CD8-positive, alpha-beta memory T cell (primary cell): ENCODE measurements at regions not wholly inside any gene's neighbourhood (a gene's known extent, or its start where the extent isn't known, plus 50 kb on each side); places are given as distances from the start of the nearest gene placed in this dataset.

Source experiments
- CTCF ChIA-PET: fragments of 350-600 bp; sonication (Branson Sonifier 250); formaldehyde crosslinking; loops from one replicate; lab custom pipeline; 2021; ENCODE audit warnings: antibody characterized with exemption; lab: Charles Lee
- POLR2A ChIA-PET: fragments of 350-600 bp; sonication (Branson Sonifier 250); formaldehyde crosslinking; loops from one replicate; lab custom pipeline; 2021; ENCODE audit warnings: antibody characterized with exemption; lab: Charles Lee
- DNase-seq, 5 donors: peaks; one replicate each; pipeline versions ENCODE4 v3.0.0 to v3.0.0-alpha.2; 2020 to 2022; ENCODE audit warnings: mixed read lengths in 1 of 5
- H3K27ac ChIP-seq: one replicate; pipeline ENCODE4 v1.7.0; 2013; ENCODE audit warnings: low read depth, mild to moderate bottlenecking, low read length, moderate library complexity
- H3K27me3 ChIP-seq: 2 replicates; pipeline ENCODE4 v1.7.0; 2013; ENCODE audit warnings: low read length, mild to moderate bottlenecking; ENCODE audit not compliant: insufficient read depth, poor library complexity, severe bottlenecking
- H3K36me3 ChIP-seq: 2 replicates; pipeline ENCODE4 v1.7.0; 2013; ENCODE audit warnings: mild to moderate bottlenecking, low read length, moderate library complexity; ENCODE audit not compliant: insufficient read depth
- H3K4me1 ChIP-seq: 2 replicates; pipeline ENCODE4 v1.7.0; 2013; ENCODE audit warnings: mild to moderate bottlenecking, low read length, moderate library complexity; ENCODE audit not compliant: insufficient read depth
- H3K4me3 ChIP-seq: 2 replicates; pipeline ENCODE4 v1.7.0; 2013; ENCODE audit warnings: mild to moderate bottlenecking, low read length
- H3K9me3 ChIP-seq: 2 replicates; pipeline ENCODE4 v1.7.0; 2013; ENCODE audit warnings: mild to moderate bottlenecking, low read length
- H3K27ac Mint-ChIP-seq, 8 donors: one replicate each; pipeline ENCODE4 v1.8.0; 2020 to 2021; ENCODE audit warnings: mixed read lengths in 8 of 8, mild to moderate bottlenecking in 6 of 8, inconsistent platforms in 3 of 8, moderate library complexity in 3 of 8
- H3K27me3 Mint-ChIP-seq, 2 donors: one replicate each; pipeline ENCODE4 v1.8.0; 2020 to 2021; ENCODE audit warnings: mixed read lengths in 2 of 2, mild to moderate bottlenecking in 1 of 2, moderate library complexity in 1 of 2
- H3K36me3 Mint-ChIP-seq, 3 donors: one replicate each; pipeline ENCODE4 v1.8.0; 2020 to 2021; ENCODE audit warnings: mixed read lengths in 3 of 3, inconsistent platforms in 1 of 3, mild to moderate bottlenecking in 1 of 3
- H3K4me1 Mint-ChIP-seq, 3 donors: one replicate each; pipeline ENCODE4 v1.8.0; 2020 to 2021; ENCODE audit warnings: mixed read lengths in 3 of 3, inconsistent platforms in 1 of 3, mild to moderate bottlenecking in 1 of 3
- H3K4me3 Mint-ChIP-seq, 7 donors: one replicate each; pipeline ENCODE4 v1.8.0; 2020 to 2021; ENCODE audit warnings: mixed read lengths in 7 of 7, mild to moderate bottlenecking in 6 of 7, moderate library complexity in 4 of 7, inconsistent platforms in 2 of 7
- H3K9me3 Mint-ChIP-seq, 5 donors: one replicate each; pipeline ENCODE4 v1.8.0; 2020 to 2022; ENCODE audit warnings: mixed read lengths in 5 of 5, mild to moderate bottlenecking in 3 of 5, moderate library complexity in 2 of 5, inconsistent platforms in 1 of 5

DNA sequence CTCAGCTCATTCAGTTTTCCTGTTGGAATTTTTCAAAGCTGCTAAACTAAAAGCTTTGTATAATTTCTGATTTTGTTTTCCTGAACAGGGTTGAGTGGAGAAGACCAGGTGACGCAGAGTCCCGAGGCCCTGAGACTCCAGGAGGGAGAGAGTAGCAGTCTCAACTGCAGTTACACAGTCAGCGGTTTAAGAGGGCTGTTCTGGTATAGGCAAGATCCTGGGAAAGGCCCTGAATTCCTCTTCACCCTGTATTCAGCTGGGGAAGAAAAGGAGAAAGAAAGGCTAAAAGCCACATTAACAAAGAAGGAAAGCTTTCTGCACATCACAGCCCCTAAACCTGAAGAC is 367.1 kb upstream of the OR4E1 start:
- Histone ChIP-seq H3K27me3 (no peaks in the 10 kb centered on the region), H3K4me1 (no peaks in the 10 kb centered on the region), H3K27ac (no peak overlapping the region), H3K36me3 (no peaks in the 10 kb centered on the region), H3K9me3 (no peaks in the 10 kb centered on the region), H3K4me3 (peak overlapping the region; percentile 22)
- Mint-ChIP-seq H3K9me3 (no peaks in the 10 kb centered on the region), H3K36me3 (no peaks in the 10 kb centered on the region), H3K27me3 (peaks cover 0 to 4% of the 10 kb centered on the region in 2 donors), H3K4me1 (peaks cover 0 to 4% (median 4%) of the 10 kb centered on the region in 3 donors), H3K4me3 (peak overlapping the region; percentile 52 to 84 (median 68)), H3K27ac (peak overlapping the region in 5 of 8 donors; percentile 61 to 76 (median 67))
- ChIA-PET POLR2A (interaction anchor here (0.9 kb wide), 1 partner anchor 507 kb away, joined by 3 read pairs; no protein-coding TSS in a partner anchor), CTCF (interaction anchor here (1.3 to 1.9 kb wide), 4 partner anchors 8 to 515 kb away, joined by 3 to 6 read pairs (median 5); no protein-coding TSS in a partner anchor)
- no peak for DNase-seq

DNA sequence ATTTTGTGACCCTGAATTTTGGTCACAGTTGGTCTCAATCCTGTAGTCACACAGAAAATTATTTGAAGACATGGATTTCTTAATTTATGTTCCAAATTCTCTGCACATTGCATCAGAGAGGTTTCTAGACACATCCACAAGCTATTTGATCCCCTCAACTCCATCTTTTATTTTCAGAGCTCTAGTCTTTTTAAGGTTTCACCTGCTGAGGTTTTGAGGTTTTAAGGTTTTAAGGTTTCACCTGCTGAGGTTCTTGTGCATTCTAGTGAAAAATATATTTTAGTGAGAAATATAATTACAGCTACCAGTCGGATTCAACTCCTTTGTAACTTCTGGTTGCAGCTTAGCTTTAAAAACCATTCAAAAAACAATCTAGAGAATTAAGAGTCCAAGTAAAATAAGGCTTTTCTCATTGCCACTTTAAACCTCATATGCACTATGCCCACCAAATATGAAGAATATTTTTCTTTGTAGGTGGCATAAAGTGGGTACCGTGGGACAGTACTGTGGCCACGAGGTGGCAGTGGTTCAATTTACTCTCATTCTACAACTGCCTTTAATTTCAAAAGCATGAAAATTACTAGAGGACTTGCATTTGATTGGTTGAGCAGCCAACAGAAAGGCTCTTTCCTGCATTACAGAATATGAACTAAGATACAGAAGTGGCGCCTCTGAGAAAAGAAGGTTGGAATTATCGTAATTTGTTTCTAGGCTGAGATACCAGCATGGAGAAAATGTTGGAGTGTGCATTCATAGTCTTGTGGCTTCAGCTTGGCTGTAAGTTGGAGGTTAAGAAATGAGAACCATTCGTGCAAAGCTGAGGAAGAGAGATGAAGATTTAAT is 366.5 kb upstream of the OR4E1 start:
- H3K9me3 ChIP-seq: no peaks in the 10 kb centered on the region
- no peak overlapping the region for H3K27ac ChIP-seq
- ChIA-PET CTCF (interaction anchor here (0.9 to 1.9 kb wide), 5 partner anchors 9 to 516 kb away, joined by 3 to 6 read pairs (median 5); no protein-coding TSS in a partner anchor), POLR2A (interaction anchor here (0.9 kb wide), 1 partner anchor 508 kb away, joined by 3 read pairs; no protein-coding TSS in a partner anchor)
- DNase-seq: peak in 3 of 5 donors; percentile 28 to 58 (median 55)
- H3K4me3 ChIP-seq: peak overlapping the region; percentile 22
- H3K4me1 ChIP-seq: no peaks in the 10 kb centered on the region
- H3K27ac Mint-ChIP-seq: peak overlapping the region in 7 of 8 donors; percentile 10 to 76 (median 61)
- H3K4me1 Mint-ChIP-seq: peaks cover 0 to 4% (median 4%) of the 10 kb centered on the region in 3 donors
- H3K27me3 ChIP-seq: no peaks in the 10 kb centered on the region
- H3K36me3 ChIP-seq: no peaks in the 10 kb centered on the region
- H3K27me3 Mint-ChIP-seq: peaks cover 0 to 4% of the 10 kb centered on the region in 2 donors
- H3K9me3 Mint-ChIP-seq: no peaks in the 10 kb centered on the region
- H3K36me3 Mint-ChIP-seq: no peaks in the 10 kb centered on the region
- H3K4me3 Mint-ChIP-seq: peak overlapping the region; percentile 52 to 84 (median 68)

DNA sequence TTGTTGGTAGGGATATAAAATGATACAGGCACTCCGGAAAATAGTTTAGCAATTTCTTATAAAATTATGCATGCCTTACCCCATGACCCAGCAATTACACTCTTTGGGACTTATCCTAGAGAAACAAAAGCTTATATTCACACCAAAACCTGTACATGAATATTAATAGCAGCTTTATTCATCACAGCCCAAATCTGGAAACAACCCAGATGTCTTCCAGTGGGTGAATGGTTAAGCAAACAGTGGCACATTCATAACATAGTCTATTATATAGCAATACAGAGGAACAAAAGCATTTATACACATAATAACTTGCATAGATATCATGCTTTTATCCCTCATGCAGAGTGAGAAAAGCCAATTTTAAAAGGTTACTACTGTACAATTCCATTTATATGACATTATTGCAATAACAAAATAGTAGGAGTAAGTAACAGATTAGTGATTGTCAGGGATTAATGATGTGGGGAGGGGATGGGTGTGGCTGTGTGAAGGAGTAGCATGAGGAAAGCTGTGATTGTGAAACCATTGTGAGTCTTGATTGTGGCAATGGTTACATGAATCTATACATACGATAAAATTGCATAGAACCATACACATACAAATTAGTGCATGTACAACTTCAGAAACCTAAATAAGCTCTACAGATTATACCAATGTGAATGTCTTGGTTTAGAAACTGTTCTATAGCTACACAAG is 363.1 kb upstream of the OR4E1 start:
- DNase-seq: no peak
- no peaks in the 10 kb centered on the region for H3K9me3 ChIP-seq
- Mint-ChIP-seq H3K4me3 (no peak overlapping the region), H3K36me3 (no peaks in the 10 kb centered on the region), H3K9me3 (no peaks in the 10 kb centered on the region), H3K4me1 (peaks cover 0 to 4% (median 4%) of the 10 kb centered on the region in 3 donors), H3K27me3 (peaks cover 4% of the 10 kb centered on the region in 2 donors), H3K27ac (no peak overlapping the region)
- H3K36me3 ChIP-seq: no peaks in the 10 kb centered on the region
- H3K4me3 ChIP-seq: no peak overlapping the region
- H3K4me1 ChIP-seq: no peaks in the 10 kb centered on the region
- H3K27ac ChIP-seq: no peak overlapping the region
- CTCF ChIA-PET: no interaction called here
- H3K27me3 ChIP-seq: no peaks in the 10 kb centered on the region
- POLR2A ChIA-PET: interaction anchor here (0.6 kb wide), 1 partner anchor 11 kb away, joined by 3 read pairs; no protein-coding TSS in a partner anchor

DNA sequence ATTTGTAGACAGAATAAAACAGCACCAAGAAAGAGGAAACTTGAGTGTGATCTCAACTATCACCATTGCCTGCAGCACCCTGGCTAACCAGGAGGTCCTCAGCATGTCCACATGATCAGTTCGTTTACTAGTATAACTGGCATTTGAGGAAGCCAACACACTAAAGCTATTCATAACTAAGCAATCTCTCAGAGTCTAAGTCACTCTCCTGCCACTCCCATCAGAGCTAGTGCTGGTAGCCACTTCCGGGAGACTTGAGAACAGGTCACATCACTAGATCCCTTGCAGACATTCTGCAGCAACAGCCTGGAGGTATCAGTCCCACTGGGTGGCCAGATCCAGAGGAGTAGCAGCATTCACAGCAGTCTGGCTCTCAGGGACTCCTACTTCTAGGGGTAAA is 352.9 kb upstream of the OR4E1 start:
- H3K9me3 ChIP-seq: no peaks in the 10 kb centered on the region
- no peak overlapping the region for H3K4me3 ChIP-seq
- no peaks in the 10 kb centered on the region for H3K27me3 ChIP-seq
- H3K4me1 ChIP-seq: no peaks in the 10 kb centered on the region
- no peak overlapping the region for H3K4me3 Mint-ChIP-seq
- no peak overlapping the region for H3K27ac Mint-ChIP-seq
- H3K27ac ChIP-seq: no peak overlapping the region
- H3K9me3 Mint-ChIP-seq: no peaks in the 10 kb centered on the region
- H3K4me1 Mint-ChIP-seq: peaks cover 0 to 6% (median 4%) of the 10 kb centered on the region in 3 donors
- peaks cover 1 to 3% of the 10 kb centered on the region in 2 donors for H3K27me3 Mint-ChIP-seq
- H3K36me3 ChIP-seq: no peaks in the 10 kb centered on the region
- DNase-seq: no peak
- H3K36me3 Mint-ChIP-seq: no peaks in the 10 kb centered on the region
- CTCF ChIA-PET: no interaction called here
- POLR2A ChIA-PET: no interaction called here

DNA sequence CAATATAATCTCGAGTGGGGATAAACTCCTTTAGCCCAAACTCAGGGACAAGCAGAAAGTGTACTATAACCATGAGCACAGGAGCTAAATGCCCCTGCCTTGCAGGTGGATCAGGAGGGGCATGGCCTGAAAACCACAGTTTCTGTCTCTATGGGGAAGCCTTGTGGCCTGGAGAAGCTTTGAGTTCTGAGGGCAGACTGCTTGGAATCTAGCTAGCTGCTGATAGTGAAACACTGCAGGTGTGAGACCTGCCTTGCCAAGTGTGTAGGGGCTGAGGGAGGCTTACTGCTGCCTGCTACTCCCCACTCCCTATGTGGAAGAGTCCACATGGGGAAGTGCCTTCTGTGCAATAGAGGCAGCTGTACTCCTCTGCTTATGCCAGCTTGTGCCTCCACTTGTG is 352.3 kb upstream of the OR4E1 start:
- no peaks in the 10 kb centered on the region for H3K4me1 ChIP-seq
- Mint-ChIP-seq H3K36me3 (no peaks in the 10 kb centered on the region), H3K4me3 (peak overlapping the region in 1 of 7 donors; percentile 1), H3K27me3 (peaks cover 1 to 3% of the 10 kb centered on the region in 2 donors), H3K27ac (peak overlapping the region in 1 of 8 donors; percentile 43), H3K4me1 (peaks cover 0 to 6% (median 4%) of the 10 kb centered on the region in 3 donors), H3K9me3 (no peaks in the 10 kb centered on the region)
- no peak overlapping the region for H3K27ac ChIP-seq
- no peak for DNase-seq
- CTCF ChIA-PET: no interaction called here
- H3K4me3 ChIP-seq: no peak overlapping the region
- POLR2A ChIA-PET: interaction anchor here (0.6 kb wide), 1 partner anchor 11 kb away, joined by 3 read pairs; no protein-coding TSS in a partner anchor
- H3K27me3 ChIP-seq: no peaks in the 10 kb centered on the region
- H3K9me3 ChIP-seq: no peaks in the 10 kb centered on the region
- no peaks in the 10 kb centered on the region for H3K36me3 ChIP-seq

DNA sequence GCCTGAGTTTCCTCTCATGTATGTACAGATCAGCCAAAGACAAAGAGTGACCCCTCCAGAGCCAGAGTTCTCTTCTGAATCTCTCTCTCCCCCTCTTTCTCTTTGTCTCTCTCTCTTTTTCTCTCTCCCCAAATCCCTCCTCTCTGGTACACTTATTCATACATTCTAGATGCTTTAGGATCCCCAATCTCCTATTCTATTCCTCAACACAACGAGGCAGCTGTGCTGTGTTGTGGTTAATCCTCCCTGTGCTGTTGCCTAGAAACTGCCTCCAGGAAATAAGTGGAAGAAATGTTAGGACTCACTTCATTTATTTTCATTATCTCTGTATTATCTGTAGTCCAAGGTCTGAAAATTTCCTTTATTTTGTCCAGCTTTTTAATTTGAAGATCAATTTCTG is 350.5 kb upstream of the OR4E1 start:
- peaks cover 0 to 6% (median 4%) of the 10 kb centered on the region in 3 donors for H3K4me1 Mint-ChIP-seq
- H3K36me3 Mint-ChIP-seq: no peaks in the 10 kb centered on the region

DNA sequence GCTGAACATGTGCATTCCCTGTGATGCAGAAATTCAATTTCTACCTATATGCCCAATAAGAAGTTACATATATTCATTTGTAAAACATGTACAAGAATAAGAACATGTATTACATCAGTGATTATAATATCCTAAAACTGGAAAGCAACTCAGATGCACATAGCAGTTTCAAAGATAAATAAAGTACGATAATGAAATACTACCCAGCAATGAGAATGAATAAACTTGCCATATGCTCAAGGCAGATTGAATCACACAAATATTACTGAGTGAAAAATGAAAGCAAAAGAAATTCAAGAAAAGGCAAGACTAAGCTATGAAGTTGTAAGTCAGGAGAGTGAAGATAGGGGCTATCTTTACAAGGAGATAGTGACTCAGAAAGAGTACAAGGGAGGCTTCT is 345.3 kb upstream of the OR4E1 start:
- H3K4me3 ChIP-seq: no peak overlapping the region
- no peak overlapping the region for H3K27ac ChIP-seq
- Mint-ChIP-seq H3K27me3 (peaks cover 0 to 1% of the 10 kb centered on the region in 2 donors), H3K9me3 (no peaks in the 10 kb centered on the region), H3K4me3 (no peak overlapping the region), H3K4me1 (no peaks in the 10 kb centered on the region), H3K36me3 (no peaks in the 10 kb centered on the region), H3K27ac (no peak overlapping the region)
- POLR2A ChIA-PET: no interaction called here
- CTCF ChIA-PET: no interaction called here
- no peaks in the 10 kb centered on the region for H3K9me3 ChIP-seq
- H3K27me3 ChIP-seq: no peaks in the 10 kb centered on the region
- no peaks in the 10 kb centered on the region for H3K4me1 ChIP-seq
- DNase-seq: no peak
- no peaks in the 10 kb centered on the region for H3K36me3 ChIP-seq

More for the DNA sequence above, 350.5 kb upstream of the OR4E1 start:
- H3K27ac ChIP-seq: no peak overlapping the region
- H3K4me3 ChIP-seq: no peak overlapping the region
- H3K27me3 Mint-ChIP-seq: peaks cover 3% of the 10 kb centered on the region in 2 donors
- no peak overlapping the region for H3K4me3 Mint-ChIP-seq
- H3K9me3 ChIP-seq: no peaks in the 10 kb centered on the region
- DNase-seq: no peak
- no peak overlapping the region for H3K27ac Mint-ChIP-seq
- no peaks in the 10 kb centered on the region for H3K27me3 ChIP-seq
- no peaks in the 10 kb centered on the region for H3K4me1 ChIP-seq
- POLR2A ChIA-PET: no interaction called here
- no peaks in the 10 kb centered on the region for H3K9me3 Mint-ChIP-seq
- H3K36me3 ChIP-seq: no peaks in the 10 kb centered on the region
- CTCF ChIA-PET: no interaction called here

DNA sequence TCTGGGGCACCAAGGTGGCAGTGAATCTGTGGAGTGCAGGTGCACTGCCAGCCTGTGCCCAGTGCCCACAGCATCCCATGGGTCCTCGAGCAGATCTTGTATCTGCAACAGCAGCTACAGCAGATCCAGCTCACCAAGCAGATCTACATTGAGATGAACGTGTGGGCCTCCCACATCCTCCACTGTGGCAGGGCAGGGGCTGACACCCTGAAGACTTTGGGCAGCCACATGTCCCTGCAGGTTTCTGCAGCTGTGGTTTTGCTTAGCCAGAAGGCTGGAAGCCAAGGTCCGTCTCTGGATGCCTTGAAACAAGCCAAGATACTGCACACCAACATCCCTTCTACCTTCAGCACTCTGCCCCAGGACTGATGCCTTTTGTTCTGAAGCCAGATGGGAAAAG is 338.8 kb upstream of the OR4E1 start:
- no peak overlapping the region for H3K27ac ChIP-seq
- no peak overlapping the region for H3K4me3 Mint-ChIP-seq
- CTCF ChIA-PET: no interaction called here

More for the DNA sequence above, 338.8 kb upstream of the OR4E1 start:
- H3K4me1 Mint-ChIP-seq: peaks cover 1 to 6% (median 1%) of the 10 kb centered on the region in 3 donors
- Histone ChIP-seq H3K27me3 (no peaks in the 10 kb centered on the region), H3K4me3 (no peak overlapping the region), H3K9me3 (no peaks in the 10 kb centered on the region), H3K4me1 (peaks cover 6% of the 10 kb centered on the region), H3K36me3 (no peaks in the 10 kb centered on the region)
- H3K36me3 Mint-ChIP-seq: peaks cover 0 to under 1% (median 0%) of the 10 kb centered on the region in 3 donors
- H3K27ac Mint-ChIP-seq: no peak overlapping the region
- POLR2A ChIA-PET: no interaction called here
- DNase-seq: no peak
- peaks cover 0 to 2% of the 10 kb centered on the region in 2 donors for H3K27me3 Mint-ChIP-seq
- H3K9me3 Mint-ChIP-seq: no peaks in the 10 kb centered on the region
